GM12878 (cell line): ENCODE measurements at regions not wholly inside any gene's neighbourhood (a gene's known extent, or its start where the extent isn't known, plus 50 kb on each side); places are given as distances from the start of the nearest gene placed in this dataset.
"Not testable (repeated sequence)": the region's sequence is repeated elsewhere in the genome, so short reads cannot be mapped to it uniquely, and the experiment has no call there.

Experiments
- CHD2 ChIP-seq: IDR thresholded peaks from 2 replicates; pipeline ENCODE4 v1.6.1; 2011; ENCODE audit warnings: low read depth, low read length, improper control_type of control experiment, borderline replicate concordance
- E2F4 ChIP-seq: IDR thresholded peaks from 2 replicates; pipeline ENCODE4 v1.6.1; 2012; ENCODE audit warnings: low read depth, low read length, improper control_type of control experiment
- ZNF384 ChIP-seq: IDR thresholded peaks from 2 replicates; pipeline ENCODE4 v1.6.1; 2012; ENCODE audit warnings: low read depth, mild to moderate bottlenecking, low read length, improper control_type of control experiment, borderline replicate concordance
- TF ChIP-seq, protein P1 (sequence below), 3 experiments: IDR thresholded peaks in 2 of 3; conservative IDR thresholded peaks in 1 of 3; 2 replicates each; pipeline ENCODE4 v1.5.1; 2011; ENCODE audit warnings: low read depth in 3 of 3, low read length in 3 of 3, mild to moderate bottlenecking in 3 of 3, control low read depth in 2 of 3, moderate library complexity in 2 of 3, inconsistent platforms in 1 of 3, mixed read lengths in 1 of 3; ENCODE audit not compliant: control insufficient read depth in 2 of 3, insufficient read depth in 1 of 3; ENCODE audit errors: extremely low read depth in 1 of 3

- TF ChIP-seq ZNF384, E2F4, CHD2: not testable (repeated sequence)
- TF ChIP-seq, protein P1, sequence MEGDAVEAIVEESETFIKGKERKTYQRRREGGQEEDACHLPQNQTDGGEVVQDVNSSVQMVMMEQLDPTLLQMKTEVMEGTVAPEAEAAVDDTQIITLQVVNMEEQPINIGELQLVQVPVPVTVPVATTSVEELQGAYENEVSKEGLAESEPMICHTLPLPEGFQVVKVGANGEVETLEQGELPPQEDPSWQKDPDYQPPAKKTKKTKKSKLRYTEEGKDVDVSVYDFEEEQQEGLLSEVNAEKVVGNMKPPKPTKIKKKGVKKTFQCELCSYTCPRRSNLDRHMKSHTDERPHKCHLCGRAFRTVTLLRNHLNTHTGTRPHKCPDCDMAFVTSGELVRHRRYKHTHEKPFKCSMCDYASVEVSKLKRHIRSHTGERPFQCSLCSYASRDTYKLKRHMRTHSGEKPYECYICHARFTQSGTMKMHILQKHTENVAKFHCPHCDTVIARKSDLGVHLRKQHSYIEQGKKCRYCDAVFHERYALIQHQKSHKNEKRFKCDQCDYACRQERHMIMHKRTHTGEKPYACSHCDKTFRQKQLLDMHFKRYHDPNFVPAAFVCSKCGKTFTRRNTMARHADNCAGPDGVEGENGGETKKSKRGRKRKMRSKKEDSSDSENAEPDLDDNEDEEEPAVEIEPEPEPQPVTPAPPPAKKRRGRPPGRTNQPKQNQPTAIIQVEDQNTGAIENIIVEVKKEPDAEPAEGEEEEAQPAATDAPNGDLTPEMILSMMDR (IDR thresholded peaks at IDR 0.05 in 2 of 3, conservative IDR thresholded peaks at IDR 0.05 in 1 of 3; ENCODE audit: control insufficient read depth in 2 of 3, extremely low read depth in 1 of 3, insufficient read depth in 1 of 3, low read depth in 3 of 3, low read length in 3 of 3) = not testable (repeated sequence)
Measured at GRCh38 chr4:189810318-189811181, 130.1 kb upstream of the FRG1 start.
